Stomach (tissue), 4 donors: ENCODE measurements at regions not wholly inside any gene's neighbourhood (a gene's known extent, or its start where the extent isn't known, plus 50 kb on each side); places are given as distances from the start of the nearest gene placed in this dataset.

Experiments used
- POLR2AphosphoS5 ChIP-seq, 3 donors: sonication (generic); formaldehyde crosslinking; IDR thresholded peaks; one replicate each; pipeline ENCODE4 v1.6.1; 2016; ENCODE audit warnings: antibody characterized with exemption in 3 of 3
- TF ChIP-seq, protein P1 (sequence below), 7 experiments: fragments of 450-650 bp in 4 of 7; fragments of 200-600 bp in 3 of 7; sonication (generic) in 3 of 7; IDR thresholded peaks; one replicate each; pipeline ENCODE4 v1.5.1; 2016 to 2019; ENCODE audit warnings: antibody characterized with exemption in 7 of 7, control low read depth in 2 of 7, mild to moderate bottlenecking in 1 of 7

DNA sequence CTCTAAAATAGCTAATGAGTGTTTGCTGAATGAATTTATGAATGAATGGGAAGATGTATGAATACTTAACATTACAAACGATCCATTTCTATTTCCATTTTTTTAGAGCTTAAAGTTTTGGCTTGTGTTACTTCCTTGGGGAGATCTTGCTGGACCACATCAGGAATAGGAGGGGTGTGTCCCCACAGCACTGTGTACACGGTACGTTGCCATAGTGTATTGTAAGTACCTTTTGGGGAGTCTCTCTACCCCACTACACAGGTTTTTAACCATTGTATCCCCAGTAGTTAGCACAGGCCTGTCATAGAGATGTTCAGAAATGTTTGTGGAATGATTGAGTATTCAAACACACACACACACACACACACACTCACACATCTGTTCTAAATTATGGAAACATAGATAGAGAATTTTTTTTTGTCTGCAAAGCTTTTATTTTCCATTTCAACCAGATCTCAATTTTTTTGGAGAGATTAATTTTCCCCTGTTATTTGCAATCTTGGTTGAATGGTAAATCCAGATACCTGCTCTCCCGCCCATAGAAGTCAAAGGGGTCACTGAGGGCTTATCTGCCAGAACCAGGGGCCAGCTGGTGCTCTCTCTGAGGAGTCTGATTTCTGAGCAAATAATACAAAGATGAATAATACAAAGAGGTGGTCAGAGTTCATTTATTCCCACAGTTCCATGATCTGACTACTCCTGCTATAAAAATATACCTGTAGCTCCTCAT, 471.0 kb downstream of the INSC start:
- no peak for TF ChIP-seq POLR2AphosphoS5 (IDR thresholded peaks at IDR 0.05)
- TF ChIP-seq, protein P1, sequence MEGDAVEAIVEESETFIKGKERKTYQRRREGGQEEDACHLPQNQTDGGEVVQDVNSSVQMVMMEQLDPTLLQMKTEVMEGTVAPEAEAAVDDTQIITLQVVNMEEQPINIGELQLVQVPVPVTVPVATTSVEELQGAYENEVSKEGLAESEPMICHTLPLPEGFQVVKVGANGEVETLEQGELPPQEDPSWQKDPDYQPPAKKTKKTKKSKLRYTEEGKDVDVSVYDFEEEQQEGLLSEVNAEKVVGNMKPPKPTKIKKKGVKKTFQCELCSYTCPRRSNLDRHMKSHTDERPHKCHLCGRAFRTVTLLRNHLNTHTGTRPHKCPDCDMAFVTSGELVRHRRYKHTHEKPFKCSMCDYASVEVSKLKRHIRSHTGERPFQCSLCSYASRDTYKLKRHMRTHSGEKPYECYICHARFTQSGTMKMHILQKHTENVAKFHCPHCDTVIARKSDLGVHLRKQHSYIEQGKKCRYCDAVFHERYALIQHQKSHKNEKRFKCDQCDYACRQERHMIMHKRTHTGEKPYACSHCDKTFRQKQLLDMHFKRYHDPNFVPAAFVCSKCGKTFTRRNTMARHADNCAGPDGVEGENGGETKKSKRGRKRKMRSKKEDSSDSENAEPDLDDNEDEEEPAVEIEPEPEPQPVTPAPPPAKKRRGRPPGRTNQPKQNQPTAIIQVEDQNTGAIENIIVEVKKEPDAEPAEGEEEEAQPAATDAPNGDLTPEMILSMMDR (IDR thresholded peaks at IDR 0.05): no peak
